Epidermal melanocyte (primary cell): ENCODE measurements at regions not wholly inside any gene's neighbourhood (a gene's known extent, or its start where the extent isn't known, plus 50 kb on each side); places are given as distances from the start of the nearest gene placed in this dataset.
"Not testable (repeated sequence)": the region's sequence is repeated elsewhere in the genome, so short reads cannot be mapped to it uniquely, and the experiment has no call there.

Experiments used
- DNase-seq: peaks from one replicate; pipeline ENCODE4 v3.0.0; 2011; ENCODE audit warnings: low spot score; ENCODE audit not compliant: insufficient read length

DNA sequence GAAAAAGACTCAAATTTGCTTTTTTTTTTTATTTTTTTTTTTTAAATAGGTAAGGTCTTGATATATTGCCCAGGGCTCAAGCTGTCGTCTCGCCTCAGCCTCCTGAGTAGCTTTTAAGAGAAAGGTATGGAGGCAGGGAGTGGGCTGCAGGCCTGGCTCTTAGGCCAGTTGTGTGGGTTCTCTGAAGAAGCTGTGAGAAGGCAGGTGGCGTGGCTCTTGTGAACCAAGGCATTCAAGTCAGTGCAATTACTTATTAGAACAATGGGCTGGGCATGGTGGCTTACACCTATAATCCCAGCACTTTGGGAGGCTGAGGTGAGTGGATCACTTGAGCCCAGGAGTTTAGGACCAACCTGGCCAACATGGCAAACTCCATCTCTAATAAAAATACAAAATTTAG lies 244.0 kb upstream of the SFRP2 start:
- DNase-seq: no peak

GRCh38 chr4:154030746-154031145 lies 241.9 kb upstream of the SFRP2 start:
- no peak for DNase-seq

DNA sequence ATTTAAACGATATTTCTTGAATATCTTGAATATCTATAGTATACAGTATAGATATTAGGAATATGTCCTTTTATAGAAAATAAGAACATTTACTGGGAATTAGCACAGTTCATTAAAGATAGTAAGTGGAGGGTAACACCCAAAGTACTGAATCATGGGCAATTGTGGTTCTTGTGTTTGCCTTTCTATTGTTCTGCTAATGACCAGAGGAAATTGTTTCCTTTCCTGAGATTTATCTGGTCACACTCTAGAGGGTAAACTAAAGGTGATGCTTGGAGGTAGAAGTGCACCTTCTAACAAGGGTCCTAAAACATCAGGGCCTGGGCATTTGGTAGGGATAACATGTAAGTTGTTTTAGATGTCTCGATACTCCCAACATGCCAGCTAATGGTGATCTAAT lies 241.3 kb upstream of the SFRP2 start:
- DNase-seq: no peak

DNA sequence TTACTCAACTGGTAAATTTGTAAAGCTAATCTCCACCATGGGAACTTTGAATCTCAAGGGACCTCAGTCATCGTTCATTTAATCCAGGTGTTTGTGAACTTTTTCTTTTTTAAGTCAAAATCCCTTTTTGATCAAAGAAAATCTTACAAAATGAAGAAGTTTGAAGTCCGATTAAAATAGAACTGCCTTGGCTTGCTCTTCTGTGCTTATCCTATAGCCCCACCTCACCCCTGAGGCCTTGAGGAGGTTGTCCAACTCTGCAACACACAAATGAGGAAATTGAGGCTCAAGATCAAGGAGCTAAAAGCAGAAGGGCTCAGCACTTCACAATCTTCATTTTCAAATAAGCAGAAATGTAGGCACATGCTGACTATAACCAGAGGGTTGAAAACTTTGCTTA lies 240.3 kb upstream of the SFRP2 start:
- no peak for DNase-seq

DNA sequence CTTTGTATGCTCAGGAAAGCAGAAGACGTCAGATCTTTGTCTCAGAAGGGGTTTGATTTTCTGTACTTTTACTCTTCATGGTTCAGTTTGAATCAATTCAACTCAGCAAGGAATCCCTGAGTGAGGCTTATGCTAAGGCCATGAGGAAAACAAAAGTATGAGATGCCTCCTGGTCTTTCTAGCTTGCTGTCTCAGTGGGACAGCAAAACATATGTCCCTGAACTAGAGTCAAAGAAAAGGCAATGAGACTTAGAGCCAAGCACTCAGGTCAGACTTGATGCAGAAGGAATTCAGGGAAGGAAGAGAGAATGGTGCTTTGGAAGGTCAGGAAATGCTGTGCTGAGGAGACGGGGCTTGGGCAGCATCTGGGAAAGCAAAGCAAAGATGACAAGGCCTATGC lies 236.2 kb upstream of the SFRP2 start:
- no peak for DNase-seq

DNA sequence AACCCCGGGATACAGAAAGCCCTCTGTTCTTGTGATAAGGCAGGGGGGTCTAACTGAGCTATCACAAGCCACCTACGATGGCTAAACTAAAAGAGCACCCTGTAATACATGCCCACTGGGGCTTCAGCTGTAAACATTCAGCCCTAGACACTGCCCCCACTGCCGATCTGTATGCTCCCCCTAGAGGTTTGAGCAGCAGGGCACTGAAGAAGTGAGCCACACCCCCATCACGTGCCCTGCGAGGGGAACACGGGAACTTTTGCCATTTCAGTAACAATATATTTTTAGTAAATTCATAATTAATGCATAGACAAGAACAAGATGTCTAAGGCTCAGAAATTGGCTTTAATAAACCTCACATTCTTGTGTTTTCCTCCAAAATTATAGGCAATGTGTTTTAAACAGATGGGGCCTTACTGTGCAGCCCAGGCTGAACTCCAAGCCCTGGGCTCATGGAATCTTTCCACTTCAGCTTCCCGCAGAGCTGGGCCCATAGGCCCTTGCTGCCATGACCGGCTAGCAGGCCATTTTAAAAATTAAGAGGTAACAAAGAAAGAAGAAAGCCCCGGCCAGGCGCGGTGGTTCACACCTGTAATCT lies 235.3 kb upstream of the SFRP2 start:
- DNase-seq: no peak

- not testable (repeated sequence) for DNase-seq
Measured at GRCh38 chr4:154023671-154024070, 234.8 kb upstream of the SFRP2 start.

DNA sequence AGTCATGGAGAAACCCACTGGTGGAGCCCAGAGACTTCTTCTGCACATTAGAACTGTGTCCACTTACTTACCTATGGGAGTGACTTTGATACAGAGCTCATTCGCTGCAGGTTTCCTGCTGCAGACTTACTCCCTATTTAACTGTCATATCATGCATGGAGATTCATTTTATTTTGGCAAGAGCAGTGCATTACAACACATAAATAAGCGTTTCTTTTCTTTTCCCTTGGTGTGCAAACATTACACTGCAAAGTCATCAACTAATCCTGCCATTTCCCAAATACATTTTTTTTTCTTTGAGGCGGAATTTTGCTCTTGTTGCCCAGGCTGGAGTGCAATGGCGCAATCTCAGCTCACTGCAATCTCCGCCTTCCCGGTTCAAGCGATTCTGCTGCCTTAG lies 230.9 kb upstream of the SFRP2 start:
- no peak for DNase-seq

DNA sequence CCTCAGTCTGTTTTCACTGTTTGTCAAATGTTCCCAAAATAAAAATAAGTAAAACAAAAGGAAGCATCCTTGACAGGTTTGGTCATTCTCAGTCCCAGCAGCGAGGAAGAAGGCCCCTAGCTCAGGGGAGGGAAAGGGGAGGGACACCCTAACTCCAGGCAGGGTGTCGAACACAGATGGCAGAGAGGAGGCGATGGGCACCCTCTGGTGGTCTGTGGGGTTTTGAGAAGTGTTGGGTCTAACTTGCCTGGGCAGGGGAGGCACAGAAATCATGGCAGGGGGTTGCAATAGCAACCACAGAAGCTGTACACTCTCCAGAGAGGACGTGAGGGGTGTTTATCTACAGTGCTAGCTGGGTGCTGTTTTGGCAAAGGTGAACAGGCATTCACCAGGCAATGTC lies 229.8 kb upstream of the SFRP2 start:
- no peak for DNase-seq

DNA sequence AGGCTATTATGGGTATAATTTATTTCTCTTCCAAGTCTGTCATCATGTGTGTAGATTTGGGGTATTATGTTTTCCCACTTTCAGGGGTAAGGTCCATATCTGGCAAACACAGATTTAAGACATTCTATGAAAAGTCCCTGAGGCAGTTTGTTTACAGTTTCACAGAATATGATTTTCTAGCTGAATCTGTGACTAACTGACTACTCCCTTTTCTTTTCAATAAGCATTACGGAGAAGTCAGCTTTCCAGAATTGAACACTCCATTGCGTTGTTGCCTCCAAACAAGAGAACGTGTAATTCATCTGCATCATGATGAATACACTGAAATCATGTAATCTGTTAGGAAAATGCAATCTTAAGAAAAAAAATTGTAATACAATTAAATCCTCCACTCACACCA lies 226.7 kb upstream of the SFRP2 start:
- DNase-seq: no peak

DNA sequence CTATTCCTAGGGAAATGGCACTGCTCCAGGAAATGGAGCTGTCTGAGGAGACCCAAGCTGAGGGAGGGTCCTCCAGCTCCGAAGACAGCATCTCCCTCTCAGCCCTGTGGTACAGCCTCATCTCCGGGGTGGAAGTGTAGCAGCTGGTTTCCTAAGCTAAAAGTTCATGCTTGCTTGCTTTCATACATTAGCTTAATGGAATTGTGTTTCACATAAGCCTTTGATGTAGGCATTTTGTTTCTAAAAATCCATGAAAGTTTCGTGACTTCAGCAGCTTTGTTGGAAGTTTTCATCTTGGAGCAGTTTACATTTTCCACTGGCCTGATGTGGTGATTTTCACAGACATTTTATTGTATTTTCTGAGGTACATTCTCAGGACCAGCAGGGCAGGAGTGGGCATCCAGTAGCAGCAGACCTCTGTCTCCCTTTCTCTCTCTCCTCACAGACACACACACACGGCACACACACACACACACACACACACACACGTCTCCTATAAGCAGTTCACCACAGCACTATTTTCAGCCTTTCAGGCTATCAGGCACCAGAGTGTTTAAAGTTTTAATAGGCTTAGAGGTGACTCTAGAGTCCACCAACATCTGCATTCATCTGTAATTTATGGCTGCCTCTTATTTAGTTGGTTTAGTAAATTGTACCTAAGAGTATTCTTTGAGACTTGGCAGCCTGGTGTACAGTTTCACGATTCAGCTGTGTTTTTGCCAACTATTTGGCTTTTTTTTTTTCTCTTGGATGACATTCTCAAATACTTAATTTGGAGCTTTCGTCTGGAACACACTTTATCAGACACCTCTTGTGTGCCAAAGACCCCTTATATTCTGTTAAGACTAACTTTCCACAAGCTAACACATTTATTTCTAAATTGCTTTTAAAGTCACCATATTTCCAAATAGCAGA lies 225.8 kb upstream of the SFRP2 start:
- no peak for DNase-seq

DNA sequence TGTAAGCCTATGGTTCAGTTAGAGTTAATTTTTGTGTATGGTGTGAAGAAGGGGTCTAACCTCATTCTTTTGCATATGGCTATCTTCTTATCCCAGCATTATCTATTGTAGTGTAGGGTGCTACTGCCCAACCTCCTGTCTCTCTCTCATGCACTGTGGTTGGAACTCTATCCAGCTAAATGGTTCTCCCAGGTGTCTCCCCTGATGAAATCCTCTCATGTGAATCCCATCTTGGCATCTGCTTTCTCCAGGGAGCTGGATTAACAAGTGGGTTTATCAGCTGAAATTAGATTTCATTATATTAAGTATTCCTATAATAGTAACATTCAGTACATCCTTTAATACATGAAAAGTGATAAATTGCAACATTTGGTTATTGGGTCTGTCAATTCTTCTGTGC lies 224.7 kb upstream of the SFRP2 start:
- DNase-seq: no peak

DNA sequence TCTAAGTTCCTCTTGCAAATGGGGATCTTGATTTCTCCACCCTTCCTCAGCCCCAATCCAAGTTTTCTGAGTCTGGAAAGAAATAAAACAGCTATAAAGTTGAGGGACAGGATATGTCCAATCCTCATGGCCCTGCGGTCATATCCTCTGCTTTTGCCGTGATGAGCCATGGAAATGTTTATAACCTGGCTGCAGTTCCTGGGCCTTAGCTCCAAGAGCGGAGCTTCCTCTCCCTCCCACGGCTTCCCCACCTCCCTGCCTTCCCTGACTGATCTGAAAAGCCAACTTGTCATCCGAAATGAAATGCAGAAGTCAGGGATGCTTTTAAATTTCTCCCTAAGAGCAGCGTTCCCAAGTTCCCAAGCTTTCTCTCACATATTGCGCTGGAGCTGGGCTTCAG lies 221.5 kb upstream of the SFRP2 start:
- no peak for DNase-seq

- DNase-seq: no peak
Measured at GRCh38 chr4:154009788-154010187, 220.9 kb upstream of the SFRP2 start.

- no peak for DNase-seq
Measured at GRCh38 chr4:154009191-154009590, 220.3 kb upstream of the SFRP2 start.

- DNase-seq: no peak
Measured at GRCh38 chr4:154005171-154005520, 216.3 kb upstream of the SFRP2 start.

DNA sequence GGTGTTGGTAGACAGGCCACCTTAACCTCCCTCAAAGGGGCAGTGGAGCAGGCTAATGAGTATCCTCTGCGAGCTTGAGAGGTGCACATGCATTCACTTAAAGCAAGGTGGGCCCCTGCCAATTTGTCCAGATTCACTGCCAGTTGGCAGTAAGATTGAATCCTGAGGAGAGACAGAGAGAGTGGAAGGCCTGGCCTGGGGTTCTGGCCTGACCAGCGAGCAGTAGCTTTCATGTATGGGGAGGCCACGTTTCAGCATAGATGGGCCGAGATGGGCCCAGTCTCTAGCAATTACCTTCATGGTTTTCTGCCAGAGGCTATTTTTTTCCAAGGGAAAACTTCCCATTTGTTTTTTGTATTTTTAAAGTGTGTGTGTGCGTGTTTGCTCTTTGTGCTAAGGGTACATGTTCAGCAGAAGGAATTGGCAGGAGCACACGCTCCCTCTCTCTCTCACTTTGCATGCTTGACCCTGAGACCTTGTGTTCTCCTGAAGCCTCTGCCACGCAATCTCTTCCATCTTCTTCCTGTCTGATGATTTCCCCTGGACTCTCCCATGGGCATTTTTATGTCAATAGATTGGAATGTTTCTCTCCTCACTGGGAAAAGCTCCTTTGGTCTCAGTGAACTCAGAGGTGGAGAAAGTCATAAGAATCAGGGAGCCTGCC lies 215.8 kb upstream of the SFRP2 start:
- no peak for DNase-seq

DNA sequence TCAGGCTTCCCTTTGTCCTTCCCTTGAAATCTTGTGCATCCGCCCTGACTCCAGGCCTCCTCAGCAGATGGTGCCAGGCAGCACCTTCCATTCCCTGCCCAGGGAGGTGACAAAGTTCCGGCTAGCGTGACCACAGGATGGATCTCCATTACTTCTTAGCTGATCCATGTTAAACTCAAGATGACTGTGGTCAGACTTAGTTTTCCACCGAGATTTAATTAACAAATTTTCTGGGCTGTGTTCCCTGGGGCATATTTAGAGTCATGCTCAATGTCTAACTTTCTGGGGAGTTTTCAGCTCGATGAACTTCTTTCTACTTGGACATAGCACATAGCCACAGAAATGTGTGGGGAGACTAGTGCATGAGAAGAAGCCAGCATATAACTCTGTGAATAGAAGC lies 215.1 kb upstream of the SFRP2 start:
- no peak for DNase-seq

DNA sequence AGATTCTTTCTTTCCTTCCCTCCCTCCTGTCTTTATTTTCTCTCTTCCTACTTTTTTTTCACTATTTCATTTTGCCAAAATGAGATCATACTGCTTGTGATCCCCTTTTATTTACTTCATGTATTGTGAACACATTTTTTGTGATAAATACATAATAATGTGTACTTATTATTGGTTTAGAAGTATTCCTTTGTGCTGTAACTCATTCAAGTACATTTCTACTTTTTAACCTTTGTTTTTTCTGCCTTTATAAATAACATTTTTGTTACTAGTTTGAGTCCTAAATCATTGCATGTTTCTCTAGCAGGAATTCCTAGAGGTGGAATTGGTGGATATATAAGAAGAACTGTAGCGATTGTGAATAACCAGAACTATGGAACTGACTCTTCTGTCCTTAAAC lies 214.5 kb upstream of the SFRP2 start:
- no peak for DNase-seq

DNA sequence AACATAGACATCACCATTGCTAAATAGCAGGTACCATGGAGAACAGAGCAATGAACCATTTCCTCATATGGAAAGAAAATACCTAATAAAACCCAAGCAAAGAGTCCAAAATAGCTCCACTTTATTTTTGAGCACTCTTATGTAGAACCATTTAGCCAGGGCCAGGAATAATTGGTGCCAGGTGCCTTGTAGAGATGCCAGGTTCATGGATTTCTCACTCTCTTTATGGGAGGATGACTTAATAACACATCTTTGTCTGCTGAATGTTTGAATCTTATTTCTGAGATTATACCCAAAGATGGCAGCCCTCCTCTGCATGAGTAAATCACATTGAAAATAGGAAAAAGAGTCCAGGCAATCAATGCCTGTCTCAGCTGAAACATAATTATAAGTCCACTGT lies 212.3 kb upstream of the SFRP2 start:
- no peak for DNase-seq

DNA sequence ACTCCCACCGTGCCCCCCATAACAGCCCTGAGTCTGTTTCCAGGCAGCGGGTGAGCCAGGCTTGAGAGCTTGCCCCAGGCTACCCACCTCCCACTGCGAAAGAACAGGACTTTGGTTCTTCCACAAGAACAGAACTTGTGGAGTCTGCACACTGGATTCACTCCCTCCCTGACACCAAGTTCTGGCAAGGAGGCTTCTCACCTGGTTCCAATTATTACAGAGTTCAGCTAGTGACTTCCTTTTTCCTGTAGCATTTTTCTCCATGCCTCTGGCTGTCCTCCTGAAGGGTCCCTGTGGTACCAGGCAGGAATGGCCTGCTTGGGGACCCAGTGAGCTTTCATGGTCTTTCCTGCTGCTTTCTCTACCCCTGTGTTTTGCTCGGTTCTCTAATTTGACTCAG lies 208.6 kb upstream of the SFRP2 start:
- no peak for DNase-seq

DNA sequence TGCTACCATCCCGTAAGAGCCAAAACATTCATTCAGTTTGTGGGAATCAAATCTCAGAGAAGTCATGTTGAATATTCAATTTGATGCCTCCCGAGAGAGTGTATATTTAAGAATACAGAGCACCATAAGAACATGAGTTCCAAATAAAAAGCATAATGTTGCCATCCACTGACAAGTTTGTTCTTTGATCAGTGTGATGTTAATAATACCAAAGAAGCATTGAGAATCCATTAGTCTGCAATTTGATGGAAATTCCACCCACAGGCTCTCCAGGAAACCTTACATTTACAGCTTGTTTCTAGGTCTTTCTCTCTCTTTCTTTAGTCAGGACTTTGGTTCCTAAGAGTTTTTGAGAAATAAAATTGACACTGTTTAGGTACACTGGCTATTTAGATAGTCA lies 200.6 kb upstream of the SFRP2 start:
- no peak for DNase-seq
